Spleen (tissue), 11 donors: ENCODE measurements at regions not wholly inside any gene's neighbourhood (a gene's known extent, or its start where the extent isn't known, plus 50 kb on each side); places are given as distances from the start of the nearest gene placed in this dataset.
A peak's percentile ranks its signal among the peaks of the same experiment; 100 is the strongest.

Experiments used
- DNase-seq: peaks from one replicate; pipeline ENCODE4 v3.0.0-alpha.2; 2020
- H3K27ac ChIP-seq, 8 donors: fragments of 200-600 bp; sonication (generic) in 7 of 8; 1 replicate in 4 of 8; 2 replicates in 4 of 8; pipeline versions ENCODE4 v1.5.0 to v1.8.0; 2016 to 2021; ENCODE audit warnings: inconsistent platforms in 4 of 8, mild to moderate bottlenecking in 4 of 8, moderate library complexity in 1 of 8
- H3K27me3 ChIP-seq, 7 donors: fragments of 200-600 bp; sonication (generic) in 6 of 7; replicated peaks in 1 of 7; 1 replicate in 4 of 7; 2 replicates in 3 of 7; pipeline versions ENCODE4 v1.5.0 to v1.8.0; 2016 to 2021; ENCODE audit warnings: inconsistent platforms in 3 of 7, mild to moderate bottlenecking in 1 of 7
- H3K36me3 ChIP-seq, 6 donors: fragments of 200-600 bp; sonication (generic) in 5 of 6; 1 replicate in 4 of 6; 2 replicates in 2 of 6; pipeline versions ENCODE4 v1.5.0 to v1.8.0; 2016 to 2021; ENCODE audit warnings: inconsistent platforms in 2 of 6
- H3K4me1 ChIP-seq, 6 donors: fragments of 200-600 bp; sonication (generic) in 5 of 6; 1 replicate in 3 of 6; 2 replicates in 3 of 6; pipeline versions ENCODE4 v1.5.0 to v1.8.0; 2016 to 2021; ENCODE audit warnings: inconsistent platforms in 3 of 6
- H3K4me3 ChIP-seq, 8 donors: fragments of 200-600 bp; sonication (generic) in 7 of 8; 1 replicate in 4 of 8; 2 replicates in 4 of 8; pipeline versions ENCODE4 v1.5.0 to v1.8.0; 2016 to 2021; ENCODE audit warnings: inconsistent platforms in 4 of 8, mild to moderate bottlenecking in 4 of 8, moderate library complexity in 2 of 8
- H3K9me3 ChIP-seq, 8 donors: fragments of 200-600 bp; sonication (generic) in 7 of 8; 1 replicate in 4 of 8; 2 replicates in 4 of 8; pipeline versions ENCODE4 v1.5.0 to v1.8.0; 2016 to 2021; ENCODE audit warnings: inconsistent platforms in 4 of 8
- CTCF ChIP-seq, 11 experiments: fragments of 200-600 bp in 7 of 11; fragments of 450-650 bp in 4 of 11; sonication (generic) in 4 of 11; IDR thresholded peaks in 8 of 11; conservative IDR thresholded peaks in 3 of 11; 1 replicate in 7 of 11; 2 replicates in 4 of 11; pipeline versions ENCODE4 v1.4.0 to v1.8.0; 2016 to 2021; ENCODE audit warnings: antibody characterized with exemption in 11 of 11, inconsistent platforms in 4 of 11, mild to moderate bottlenecking in 1 of 11
- POLR2A ChIP-seq, 3 donors: fragments of 450-650 bp; IDR thresholded peaks; one replicate each; pipeline ENCODE4 v1.5.1; 2017; ENCODE audit warnings: antibody characterized with exemption in 3 of 3, mild to moderate bottlenecking in 1 of 3
- POLR2AphosphoS5 ChIP-seq, 3 donors: sonication (generic); formaldehyde crosslinking; IDR thresholded peaks; one replicate each; pipeline ENCODE4 v1.5.1; 2017; ENCODE audit warnings: antibody characterized with exemption in 3 of 3
- WGBS, 5 donors: extraction: QIAGEN DNeasy Blood & Tissue Kit in 3 of 5; methylation state at CpG; one replicate each; pipeline versions ENCODE4 v1.1.5 to v1.1.7; 2013 to 2018; 5-methylcytosine and 5-hydroxymethylcytosine counted together
- intact Hi-C: fragments of 100-400 bp; cut with DNase I; formaldehyde crosslinking; loops from one replicate; pipeline ENCODE4 v1.15.0; 2023; ENCODE audit warnings: low total_unique reads
- donor health status: healthy with polysubstance abuse.
- donor health status: DM: no; HTN: no; CAD: no; lungs with moderate emphysema.
- donor health status: DM: no; HTN: no; CAD: no.
- donor health status: Bipolar disorder and iron deficiency.
- donor health status: healthy.
- donor health status: DM: no; HTN: no; CAD: no.
- donor health status: DM: yes; HTN: yes; CAD: no.

DNA sequence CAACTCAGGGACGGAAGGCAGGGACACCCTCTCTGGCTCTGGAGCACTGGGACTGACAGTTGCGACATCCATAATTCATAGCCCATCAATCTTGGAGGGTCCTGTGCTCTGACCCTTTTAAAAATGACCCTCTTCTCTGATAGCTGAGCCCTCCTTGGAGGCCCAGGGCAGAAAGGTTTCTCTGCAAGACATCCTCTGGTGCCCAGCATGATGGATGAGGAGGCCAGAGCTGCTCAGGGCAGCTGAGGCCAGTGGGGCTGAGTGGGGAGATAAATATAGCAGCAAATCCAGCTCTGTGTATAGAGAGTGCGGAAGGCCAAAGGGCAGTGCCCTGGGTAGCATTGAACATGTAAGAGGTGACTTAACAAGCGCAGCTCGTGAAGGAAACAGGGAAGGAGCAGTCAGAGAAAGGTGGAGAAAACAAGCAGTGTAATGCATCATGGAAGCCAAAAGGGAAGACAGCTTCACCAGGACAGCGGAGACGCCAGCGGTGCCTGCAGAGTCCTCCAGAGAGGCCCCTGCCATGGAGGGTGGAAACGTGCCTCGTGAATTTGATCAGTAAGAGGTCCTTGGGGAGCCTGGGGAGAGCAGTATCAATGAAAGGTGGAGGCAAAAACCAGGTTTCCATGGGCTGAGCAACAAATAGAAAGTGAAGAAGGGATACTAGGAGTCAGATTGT lies 50.4 kb upstream of the FMOD start:
- Histone ChIP-seq H3K27me3 (peaks cover 0 to 14% (median 0%) of the 10 kb centered on the region in 7 donors), H3K4me3 (no peak overlapping the region), H3K36me3 (no peaks in the 10 kb centered on the region), H3K9me3 (no peaks in the 10 kb centered on the region), H3K27ac (peak overlapping the region; percentile 2 to 76 (median 38)), H3K4me1 (peaks cover 0 to 20% (median 0%) of the 10 kb centered on the region in 6 donors)
- WGBS, 5 donors, result 84 to 89% (median 88%) methylated on average over 10 of the region's 10 CpGs
- intact Hi-C loops, result no loop called here
- TF ChIP-seq CTCF (IDR thresholded peaks at IDR 0.05 in 8 of 11, conservative IDR thresholded peaks at IDR 0.05 in 3 of 11) (no peak), POLR2AphosphoS5 (IDR thresholded peaks at IDR 0.05) (no peak), POLR2A (IDR thresholded peaks at IDR 0.05) (no peak)
- DNase-seq, result no peak

DNA sequence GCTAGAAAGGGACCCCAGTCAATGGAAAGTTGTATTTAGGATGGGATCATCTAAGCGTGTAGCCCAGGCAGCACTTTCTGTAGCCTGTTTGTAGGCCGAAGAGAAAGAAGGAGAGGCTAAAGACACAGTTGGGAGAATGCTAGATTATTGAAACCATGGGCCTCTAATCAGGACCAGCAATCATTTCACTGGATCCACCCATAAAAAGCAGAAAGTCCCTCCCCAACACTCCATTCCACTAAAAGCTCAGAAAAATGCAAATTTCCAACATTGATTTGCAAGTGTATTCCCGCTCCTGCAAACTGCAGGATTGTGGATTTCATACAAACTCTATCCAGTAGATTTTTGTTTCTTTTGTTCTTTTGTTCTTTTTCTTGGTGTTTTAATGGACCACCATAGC lies 51.2 kb upstream of the FMOD start:
- intact Hi-C loops, result no loop called here
- 63 to 95% (median 85%) methylated on average over 3 of the region's 3 CpGs for WGBS, 5 donors
- Histone ChIP-seq H3K9me3 (no peaks in the 10 kb centered on the region), H3K27me3 (peaks cover 0 to 14% (median 0%) of the 10 kb centered on the region in 7 donors), H3K4me1 (peaks cover 0 to 23% (median 2%) of the 10 kb centered on the region in 6 donors), H3K36me3 (no peaks in the 10 kb centered on the region), H3K27ac (peak overlapping the region; percentile 16 to 76 (median 51)), H3K4me3 (no peak overlapping the region)
- TF ChIP-seq POLR2AphosphoS5 (IDR thresholded peaks at IDR 0.05), result no peak
- TF ChIP-seq POLR2A (IDR thresholded peaks at IDR 0.05), result no peak
- TF ChIP-seq CTCF (IDR thresholded peaks at IDR 0.05 in 8 of 11, conservative IDR thresholded peaks at IDR 0.05 in 3 of 11), result no peak
- DNase-seq, result no peak

- Histone ChIP-seq H3K27me3 (peaks cover 0 to 8% (median 0%) of the 10 kb centered on the region in 7 donors), H3K4me3 (no peak overlapping the region), H3K36me3 (no peaks in the 10 kb centered on the region), H3K27ac (peak overlapping the region in 7 of 8 donors; percentile 49 to 76 (median 65)), H3K4me1 (peaks cover 0 to 27% (median 2%) of the 10 kb centered on the region in 6 donors), H3K9me3 (no peaks in the 10 kb centered on the region)
- no peak for TF ChIP-seq CTCF (IDR thresholded peaks at IDR 0.05 in 8 of 11, conservative IDR thresholded peaks at IDR 0.05 in 3 of 11)
- TF ChIP-seq POLR2A (IDR thresholded peaks at IDR 0.05), result no peak
- TF ChIP-seq POLR2AphosphoS5 (IDR thresholded peaks at IDR 0.05), result no peak
- WGBS, 5 donors, result 38 to 50% (median 43%) methylated on average over 6 of the region's 6 CpGs
- intact Hi-C loops, result no loop called here
- no peak for DNase-seq
These were observed 51.9 kb upstream of the FMOD start for GRCh38 chr1:203402629-203403337.

GRCh38 chr1:203403586-203403985 lies 52.7 kb upstream of the FMOD start:
- Histone ChIP-seq H3K27ac (peak overlapping the region in 7 of 8 donors; percentile 49 to 76 (median 65)), H3K27me3 (peaks cover 0 to 1% (median 0%) of the 10 kb centered on the region in 7 donors), H3K9me3 (no peaks in the 10 kb centered on the region), H3K36me3 (no peaks in the 10 kb centered on the region), H3K4me3 (no peak overlapping the region), H3K4me1 (peaks cover 0 to 35% (median 2%) of the 10 kb centered on the region in 6 donors)
- WGBS, 5 donors, result 58 to 85% (median 71%) methylated on average over 5 of the region's 5 CpGs
- no peak for TF ChIP-seq POLR2AphosphoS5 (IDR thresholded peaks at IDR 0.05)
- no peak for TF ChIP-seq POLR2A (IDR thresholded peaks at IDR 0.05)
- no peak for TF ChIP-seq CTCF (IDR thresholded peaks at IDR 0.05 in 8 of 11, conservative IDR thresholded peaks at IDR 0.05 in 3 of 11)
- intact Hi-C loops, result no loop called here
- no peak for DNase-seq
